ENCODE measurements at regions not wholly inside any gene's neighbourhood (a gene's known extent, or its start where the extent isn't known, plus 50 kb on each side); places are given as distances from the start of the nearest gene placed in this dataset.

DNA sequence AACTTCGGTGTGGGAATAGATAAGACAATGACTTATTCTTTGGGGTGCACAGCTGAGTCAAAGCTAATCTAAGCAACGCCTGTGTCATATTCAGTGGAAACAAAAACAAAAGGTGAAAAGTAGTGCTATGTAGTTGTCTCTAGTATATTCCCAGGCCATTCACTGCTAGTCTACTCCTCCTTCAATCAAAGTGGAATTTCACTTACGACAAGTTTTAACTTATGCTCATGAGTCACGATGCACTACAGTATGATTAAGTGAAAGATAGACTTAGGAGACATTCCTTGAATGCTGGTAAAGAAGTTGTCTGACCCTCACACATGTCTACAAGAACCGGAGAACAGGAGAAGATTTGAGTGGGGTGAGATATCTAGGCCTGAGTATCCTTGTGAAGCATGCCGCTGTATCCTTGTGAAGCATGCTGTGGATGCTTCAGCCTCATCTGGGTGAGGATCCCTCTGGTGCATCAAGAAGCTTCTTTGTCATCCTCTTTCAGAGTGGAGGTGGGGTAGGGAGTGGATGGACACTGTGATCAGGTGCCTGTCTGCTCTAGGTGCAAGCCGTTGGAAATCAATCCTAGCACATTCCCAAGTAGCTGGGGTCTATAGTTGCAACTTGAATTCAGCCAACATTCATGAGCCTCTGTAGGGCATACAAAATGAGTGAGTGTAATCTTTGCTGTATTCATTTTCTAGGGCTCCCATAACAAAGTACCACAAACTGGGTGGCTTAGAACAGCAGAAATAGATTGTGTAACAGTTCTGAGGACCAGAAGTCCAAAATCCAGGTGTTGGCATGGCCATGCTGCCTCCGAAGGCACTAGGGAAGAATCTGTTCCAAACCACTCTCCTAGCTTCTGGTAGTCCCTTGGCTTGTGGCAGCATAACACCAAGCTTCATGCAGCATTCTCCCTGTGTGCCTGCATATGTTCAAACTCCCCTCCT lies 173.5 kb upstream of the FN1 start:
- H3K27me3 ChIP-seq (ENCODE audit: insufficient read depth in 3 of 3, low read length in 2 of 3) = no peaks in the 10 kb centered on the region
- no peaks in the 10 kb centered on the region for H3K9me3 ChIP-seq
- H3K4me3 ChIP-seq = no peak overlapping the region
- no peak for DNase-seq
- ATAC-seq = no peak
- TF ChIP-seq, protein P1, sequence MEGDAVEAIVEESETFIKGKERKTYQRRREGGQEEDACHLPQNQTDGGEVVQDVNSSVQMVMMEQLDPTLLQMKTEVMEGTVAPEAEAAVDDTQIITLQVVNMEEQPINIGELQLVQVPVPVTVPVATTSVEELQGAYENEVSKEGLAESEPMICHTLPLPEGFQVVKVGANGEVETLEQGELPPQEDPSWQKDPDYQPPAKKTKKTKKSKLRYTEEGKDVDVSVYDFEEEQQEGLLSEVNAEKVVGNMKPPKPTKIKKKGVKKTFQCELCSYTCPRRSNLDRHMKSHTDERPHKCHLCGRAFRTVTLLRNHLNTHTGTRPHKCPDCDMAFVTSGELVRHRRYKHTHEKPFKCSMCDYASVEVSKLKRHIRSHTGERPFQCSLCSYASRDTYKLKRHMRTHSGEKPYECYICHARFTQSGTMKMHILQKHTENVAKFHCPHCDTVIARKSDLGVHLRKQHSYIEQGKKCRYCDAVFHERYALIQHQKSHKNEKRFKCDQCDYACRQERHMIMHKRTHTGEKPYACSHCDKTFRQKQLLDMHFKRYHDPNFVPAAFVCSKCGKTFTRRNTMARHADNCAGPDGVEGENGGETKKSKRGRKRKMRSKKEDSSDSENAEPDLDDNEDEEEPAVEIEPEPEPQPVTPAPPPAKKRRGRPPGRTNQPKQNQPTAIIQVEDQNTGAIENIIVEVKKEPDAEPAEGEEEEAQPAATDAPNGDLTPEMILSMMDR (IDR thresholded peaks at IDR 0.05) = no peak
- no peaks in the 10 kb centered on the region for H3K36me3 ChIP-seq (ENCODE audit: insufficient read depth in 1 of 2, low read depth in 1 of 2)
- 86 to 91% (median 89%) methylated on average over 8 of the region's 8 CpGs for WGBS, 3 donors
- intact Hi-C loops (cut with DNase I) = no loop called here
- H3K4me1 ChIP-seq = no peaks in the 10 kb centered on the region
- H3K27ac ChIP-seq = no peak overlapping the region

DNA sequence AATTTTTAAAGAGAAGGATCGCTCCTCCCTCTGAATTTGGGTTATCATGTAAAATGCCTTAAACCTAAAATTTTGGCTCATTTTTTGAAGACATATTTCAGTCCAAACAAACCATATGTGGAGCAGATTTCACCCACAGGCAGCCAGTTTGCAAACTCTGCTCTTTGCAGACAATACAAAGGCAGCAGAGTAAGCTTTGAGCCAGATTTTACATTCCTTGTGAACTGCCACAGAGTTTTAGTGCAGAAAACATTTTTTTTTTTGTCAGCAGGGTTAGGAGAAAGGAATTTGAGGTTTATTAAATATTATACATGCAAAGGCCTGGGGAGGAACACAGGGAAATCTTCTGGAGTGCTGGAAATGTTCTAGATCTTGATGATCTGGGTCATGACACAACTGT lies 171.9 kb upstream of the FN1 start:
- Histone ChIP-seq H3K4me1 (no peaks in the 10 kb centered on the region), H3K9me3 (no peaks in the 10 kb centered on the region), H3K36me3 (ENCODE audit: insufficient read depth in 1 of 2, low read depth in 1 of 2) (no peaks in the 10 kb centered on the region), H3K27me3 (ENCODE audit: insufficient read depth in 3 of 3, low read length in 2 of 3) (no peaks in the 10 kb centered on the region), H3K4me3 (no peak overlapping the region), H3K27ac (no peak overlapping the region)
- intact Hi-C loops (cut with DNase I) = no loop called here
- DNase-seq = no peak
- TF ChIP-seq, protein P1 (IDR thresholded peaks at IDR 0.05) = no peak
- ATAC-seq = no peak
- 85 to 89% (median 89%) methylated on average over 1 of the region's 1 CpG for WGBS, 3 donors

DNA sequence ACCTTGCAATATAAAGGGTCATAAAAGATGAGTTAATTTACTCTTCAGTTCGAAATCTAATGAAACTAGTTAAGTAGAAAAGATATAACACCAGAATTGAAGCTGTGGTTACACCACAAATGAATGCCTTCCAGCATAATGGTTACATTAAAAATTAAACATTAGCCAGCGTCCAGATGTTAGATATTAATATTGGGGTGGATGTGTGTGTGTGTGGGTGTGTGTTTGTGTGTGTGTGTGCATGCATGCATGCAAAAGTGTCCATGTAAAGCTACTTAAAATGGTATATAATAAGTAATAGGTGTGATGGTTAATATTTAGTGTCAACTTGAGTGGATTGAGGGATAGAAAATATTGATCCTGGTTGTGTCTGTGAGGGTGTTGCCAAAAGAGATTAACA lies 170.4 kb upstream of the FN1 start:
- Histone ChIP-seq H3K27me3 (ENCODE audit: insufficient read depth in 3 of 3, low read length in 2 of 3) (no peaks in the 10 kb centered on the region), H3K4me3 (no peak overlapping the region), H3K27ac (no peak overlapping the region), H3K4me1 (no peaks in the 10 kb centered on the region), H3K9me3 (no peaks in the 10 kb centered on the region), H3K36me3 (ENCODE audit: insufficient read depth in 1 of 2, low read depth in 1 of 2) (no peaks in the 10 kb centered on the region)
- TF ChIP-seq, protein P1 (IDR thresholded peaks at IDR 0.05) = no peak
- WGBS, 3 donors = 79 to 84% (median 81%) methylated on average over 2 of the region's 2 CpGs
- DNase-seq (no peak), ATAC-seq (no peak)
- intact Hi-C loops (cut with DNase I) = no loop called here

DNA sequence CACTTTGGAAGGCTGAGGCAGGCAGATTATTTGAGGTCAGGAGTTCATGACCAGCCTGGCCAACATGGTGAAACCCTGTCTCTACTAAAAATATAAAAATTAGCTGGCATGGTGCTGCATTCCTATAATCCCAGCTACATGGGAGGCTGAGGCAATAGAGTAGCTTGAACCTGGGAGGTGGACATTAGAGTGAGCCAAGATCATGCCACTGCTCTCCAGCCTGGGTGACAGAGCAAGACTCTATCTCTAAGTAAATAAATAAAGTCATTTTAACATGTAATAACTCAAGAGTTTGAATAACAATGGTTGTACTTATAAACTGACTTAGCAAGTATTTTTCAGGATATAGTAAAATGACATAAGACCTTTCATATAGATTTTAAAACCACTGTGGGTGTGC lies 169.3 kb upstream of the FN1 start:
- no peaks in the 10 kb centered on the region for H3K36me3 ChIP-seq (ENCODE audit: insufficient read depth in 1 of 2, low read depth in 1 of 2)
- no peak overlapping the region for H3K4me3 ChIP-seq
- no peak overlapping the region for H3K27ac ChIP-seq
- no peaks in the 10 kb centered on the region for H3K9me3 ChIP-seq
- no peaks in the 10 kb centered on the region for H3K4me1 ChIP-seq
- ATAC-seq = no peak
- intact Hi-C loops (cut with DNase I) = no loop called here
- TF ChIP-seq, protein P1 (IDR thresholded peaks at IDR 0.05) = no peak
- no peak for DNase-seq
- no peaks in the 10 kb centered on the region for H3K27me3 ChIP-seq (ENCODE audit: insufficient read depth in 3 of 3, low read length in 2 of 3)

DNA sequence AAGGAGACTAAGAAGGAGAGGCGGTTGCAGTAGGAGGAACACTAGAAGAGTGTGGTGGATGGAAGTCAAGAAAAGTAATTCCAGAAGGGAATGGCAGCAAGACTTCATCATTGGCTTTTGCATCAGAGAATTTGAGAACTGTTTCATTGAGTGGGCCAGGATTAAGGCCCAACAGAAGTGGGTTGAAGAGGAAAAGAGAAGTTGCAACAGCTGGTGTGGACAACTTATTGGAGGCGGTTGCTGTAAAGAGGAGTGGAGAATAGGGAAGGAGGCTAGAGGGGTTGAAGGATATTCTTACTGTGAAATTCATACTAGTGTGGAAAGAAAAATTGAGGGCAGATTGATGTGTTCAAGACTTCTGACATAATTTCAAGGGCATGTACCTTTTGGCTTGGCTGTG lies 168.7 kb upstream of the FN1 start:
- Histone ChIP-seq H3K4me1 (no peaks in the 10 kb centered on the region), H3K9me3 (no peaks in the 10 kb centered on the region), H3K27me3 (ENCODE audit: insufficient read depth in 3 of 3, low read length in 2 of 3) (no peaks in the 10 kb centered on the region), H3K4me3 (no peak overlapping the region), H3K36me3 (ENCODE audit: insufficient read depth in 1 of 2, low read depth in 1 of 2) (no peaks in the 10 kb centered on the region), H3K27ac (no peak overlapping the region)
- DNase-seq (no peak), ATAC-seq (no peak)
- intact Hi-C loops (cut with DNase I) = no loop called here
- WGBS, 3 donors = 78 to 94% (median 87%) methylated on average over 2 of the region's 2 CpGs
- TF ChIP-seq, protein P1 (IDR thresholded peaks at IDR 0.05) = no peak

Measured in psoas muscle (tissue), 7 donors.